NB4 (cell line): ENCODE measurements at regions not wholly inside any gene's neighbourhood (a gene's known extent, or its start where the extent isn't known, plus 50 kb on each side); places are given as distances from the start of the nearest gene placed in this dataset.

ENCODE experiments used
- DNase-seq: peaks from one replicate; pipeline ENCODE4 v3.0.0; 2010; ENCODE audit warnings: low read depth
- H3K4me3 ChIP-seq: one replicate; pipeline ENCODE4 v1.5.1; 2011; ENCODE audit warnings: mild to moderate bottlenecking, low read depth, low read length, moderate library complexity
- CTCF ChIP-seq: IDR thresholded peaks from one replicate; pipeline ENCODE4 v1.5.1; 2012; ENCODE audit warnings: low read depth, low read length
- MAX ChIP-seq: IDR thresholded peaks from 2 replicates; pipeline ENCODE4 v1.6.1; 2011; ENCODE audit warnings: low read depth, low read length
- MYC ChIP-seq: IDR thresholded peaks from 2 replicates; pipeline ENCODE4 v1.6.1; 2011; ENCODE audit warnings: low read depth, low read length
- POLR2A ChIP-seq: IDR thresholded peaks from 2 replicates; pipeline ENCODE4 v1.6.1; 2011; ENCODE audit warnings: mild to moderate bottlenecking; ENCODE audit not compliant: insufficient read length; ENCODE audit errors: extremely low read depth

- no peak for TF ChIP-seq CTCF
- TF ChIP-seq MAX, result no peak
- TF ChIP-seq POLR2A, result no peak
- no peak for TF ChIP-seq MYC
- H3K4me3 ChIP-seq, result no peak overlapping the region
- no peak for DNase-seq
Measured at GRCh38 chr4:133776961-133777360, 424.6 kb downstream of the PABPC4L start.

GRCh38 chr4:133776503-133776902 is 425.1 kb downstream of the PABPC4L start:
- no peak overlapping the region for H3K4me3 ChIP-seq
- TF ChIP-seq POLR2A (no peak), MAX (no peak), CTCF (no peak), MYC (no peak)
- no peak for DNase-seq

GRCh38 chr4:133775881-133776280 is 425.7 kb downstream of the PABPC4L start:
- H3K4me3 ChIP-seq, result no peak overlapping the region
- peak; percentile 1 for DNase-seq
- TF ChIP-seq MAX (no peak), POLR2A (no peak), CTCF (no peak), MYC (no peak)

- no peak for DNase-seq
- TF ChIP-seq POLR2A (no peak), MYC (no peak), MAX (no peak)
- H3K4me3 ChIP-seq, result no peak overlapping the region
Measured at GRCh38 chr4:133775469-133775868, 426.1 kb downstream of the PABPC4L start.

- no peak for TF ChIP-seq CTCF
- no peak for TF ChIP-seq MYC
- no peak for TF ChIP-seq POLR2A
- TF ChIP-seq MAX, result no peak
- H3K4me3 ChIP-seq, result no peak overlapping the region
- no peak for DNase-seq
Measured at GRCh38 chr4:133759428-133759827, 442.2 kb downstream of the PABPC4L start.

GRCh38 chr4:133741766-133742165 is 459.8 kb downstream of the PABPC4L start:
- H3K4me3 ChIP-seq, result no peak overlapping the region
- no peak for DNase-seq
- no peak for TF ChIP-seq POLR2A
- TF ChIP-seq MAX, result no peak
- no peak for TF ChIP-seq CTCF
- TF ChIP-seq MYC, result no peak
